GM19025 (cell line): ENCODE measurements at regions not wholly inside any gene's neighbourhood (a gene's known extent, or its start where the extent isn't known, plus 50 kb on each side); places are given as distances from the start of the nearest gene placed in this dataset.
A peak's percentile ranks its signal among the peaks of the same experiment; 100 is the strongest.
"Not testable (repeated sequence)": the region's sequence is repeated elsewhere in the genome, so short reads cannot be mapped to it uniquely, and the experiment has no call there.

Experiments
- ATAC-seq: cut with Tn5 transposase; IDR thresholded peaks from one replicate; pipeline ENCODE4 v1.9.1; 2021; ENCODE audit warnings: mild to moderate bottlenecking, low read depth, moderate library complexity; ENCODE audit not compliant: unreplicated experiment

DNA sequence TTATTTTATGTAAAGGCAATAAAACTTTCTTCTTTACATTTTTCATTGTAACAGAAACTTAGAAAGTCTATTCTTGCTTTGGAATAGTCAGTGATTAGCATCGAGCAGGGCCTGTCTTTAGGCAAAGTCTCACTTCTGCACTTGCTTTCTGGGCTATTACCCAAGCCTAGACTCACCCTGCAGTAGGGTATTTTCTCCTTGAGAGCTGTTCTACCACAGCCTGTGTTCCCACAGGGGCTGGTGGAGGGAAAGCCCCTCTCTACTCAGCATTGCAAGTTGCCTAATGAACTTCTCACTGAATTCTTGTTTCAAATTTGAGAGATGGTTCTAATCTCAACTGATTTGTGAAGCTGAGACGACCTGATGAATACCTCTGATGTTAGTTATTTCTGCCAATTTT lies 111.7 kb upstream of the KLHL14 start:
- ATAC-seq, result peak; percentile 88

DNA sequence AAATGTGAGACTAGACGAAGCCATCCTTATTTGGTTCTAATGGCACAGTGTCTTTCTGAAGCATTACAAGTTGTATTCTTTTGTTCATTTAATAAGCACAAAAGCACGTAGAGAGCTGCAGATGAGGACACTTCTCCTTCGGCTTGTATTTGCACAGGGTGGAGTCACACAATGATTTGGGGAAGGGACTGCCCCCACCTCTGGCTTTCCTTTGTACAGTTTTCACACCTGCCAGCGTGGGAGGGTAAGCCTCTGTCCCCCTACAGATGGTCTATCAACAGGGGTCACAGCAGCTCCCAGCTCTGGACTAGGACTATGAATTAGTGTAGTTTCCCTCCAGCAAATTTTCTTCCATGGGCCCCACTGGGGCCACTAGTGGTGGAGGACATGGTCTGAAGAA lies 108.2 kb upstream of the KLHL14 start:
- no peak for ATAC-seq

DNA sequence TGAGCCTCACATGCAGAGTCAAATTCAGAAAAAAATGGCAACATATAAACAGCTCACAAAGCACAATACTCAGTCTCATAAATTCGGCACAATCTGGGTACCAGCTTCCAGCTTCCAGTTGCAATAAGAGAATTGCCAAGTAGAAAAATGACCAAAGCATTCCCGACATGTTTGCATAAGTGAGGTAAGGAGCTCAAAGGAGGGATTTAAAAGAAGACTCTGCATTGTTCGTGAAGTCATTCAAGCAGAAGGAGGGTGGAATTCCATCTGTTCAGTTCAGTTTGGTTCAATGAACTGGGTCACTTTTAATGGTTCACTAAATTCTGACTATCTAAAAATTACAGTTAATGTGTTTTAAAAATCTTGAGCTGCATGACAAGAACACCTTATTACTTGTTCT lies 106.7 kb upstream of the KLHL14 start:
- no peak for ATAC-seq

DNA sequence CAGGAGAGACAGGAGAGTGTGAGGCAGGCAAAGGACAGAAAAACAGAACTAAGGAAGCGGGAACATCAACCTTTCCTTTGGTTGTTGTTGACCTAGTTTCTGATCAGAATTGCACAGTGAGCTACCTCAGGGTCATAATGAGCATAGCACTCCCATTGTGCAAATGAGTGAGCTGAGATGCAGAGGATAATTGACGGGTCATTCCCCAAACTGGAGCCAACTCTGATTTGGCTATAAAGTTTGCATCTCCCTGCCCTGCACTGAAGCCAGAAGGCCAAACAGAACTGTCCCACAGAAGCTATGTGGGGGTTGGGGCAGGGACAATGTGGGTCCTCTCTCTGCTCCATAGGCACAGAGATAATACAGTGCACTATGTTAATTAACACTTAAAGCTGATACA lies 105.6 kb upstream of the KLHL14 start:
- no peak for ATAC-seq

DNA sequence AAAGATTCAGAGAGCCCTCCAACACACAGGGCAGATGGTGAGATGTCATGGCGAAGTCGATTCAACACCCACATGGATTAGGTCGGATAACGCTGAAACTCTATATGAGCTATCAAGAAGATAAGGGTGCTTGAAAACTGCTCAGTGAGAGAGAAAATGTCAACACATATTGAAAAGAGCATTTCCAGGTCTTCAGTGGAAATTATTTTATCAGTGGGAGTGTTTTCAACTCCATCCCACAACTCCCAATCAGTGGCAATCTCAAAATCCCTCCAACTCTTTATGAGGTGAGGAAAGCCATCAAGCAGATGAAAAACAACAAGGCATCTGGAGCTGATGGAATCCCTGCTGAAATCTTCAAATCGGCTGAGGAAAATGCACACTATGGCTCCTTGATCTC lies 104.5 kb upstream of the KLHL14 start:
- ATAC-seq, result no peak

DNA sequence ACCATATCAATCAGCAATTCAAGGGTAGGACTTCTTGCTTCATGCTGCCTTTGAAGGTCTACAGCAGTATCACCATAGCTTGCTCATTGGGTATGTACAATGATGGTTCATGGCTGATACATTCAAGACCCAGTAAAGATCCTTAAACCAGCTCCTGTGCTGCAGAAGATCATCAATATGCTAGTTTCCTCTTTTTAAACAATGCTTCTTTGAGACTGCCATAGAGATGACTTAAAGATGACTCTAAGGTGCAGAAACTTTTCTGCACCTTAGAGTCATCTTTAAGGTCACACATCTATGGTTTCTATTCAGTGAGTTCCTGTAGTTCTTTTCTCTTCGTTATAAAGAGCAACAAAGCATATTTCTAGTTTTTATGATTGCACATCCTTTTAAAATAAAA lies 102.8 kb upstream of the KLHL14 start:
- no peak for ATAC-seq

DNA sequence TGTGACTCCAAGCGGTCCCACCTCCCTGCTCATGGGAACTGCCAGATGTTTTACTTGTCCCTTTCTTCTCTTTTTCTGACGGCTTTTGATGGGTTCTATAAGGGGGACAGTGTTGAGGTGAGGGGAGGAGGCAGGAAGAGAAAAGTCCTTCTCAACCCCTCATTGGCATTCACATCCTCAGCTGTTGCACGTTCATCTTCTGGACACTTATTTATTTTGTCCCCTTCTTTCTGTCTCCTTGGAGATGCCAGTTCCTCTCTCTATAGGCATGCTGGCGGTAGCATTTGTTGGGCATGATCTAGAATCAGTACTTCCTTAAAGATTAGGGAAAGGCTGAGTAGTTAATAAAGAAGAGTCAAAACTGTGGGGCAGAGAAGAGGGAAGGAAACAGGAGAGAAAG lies 99.0 kb upstream of the KLHL14 start:
- ATAC-seq, result no peak

DNA sequence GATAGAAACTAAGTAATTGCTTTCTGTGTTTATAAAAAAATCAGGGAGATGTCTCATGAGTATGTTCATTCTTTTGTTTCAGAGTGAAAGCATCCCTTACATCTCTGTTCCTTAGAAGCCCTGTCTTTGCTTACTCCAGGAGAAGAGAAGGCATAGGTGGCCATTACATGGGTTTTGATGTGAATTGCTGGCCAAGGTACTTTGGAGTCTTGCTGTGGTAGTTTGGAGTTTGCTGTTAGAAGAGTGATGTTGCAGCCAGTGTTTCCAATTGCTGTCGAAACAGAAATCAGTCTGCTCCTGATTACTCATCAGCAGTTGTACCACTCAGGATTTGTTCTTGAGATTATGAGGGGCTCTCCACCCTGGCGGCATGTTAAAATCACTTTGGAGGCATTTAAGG lies 97.8 kb upstream of the KLHL14 start:
- no peak for ATAC-seq

DNA sequence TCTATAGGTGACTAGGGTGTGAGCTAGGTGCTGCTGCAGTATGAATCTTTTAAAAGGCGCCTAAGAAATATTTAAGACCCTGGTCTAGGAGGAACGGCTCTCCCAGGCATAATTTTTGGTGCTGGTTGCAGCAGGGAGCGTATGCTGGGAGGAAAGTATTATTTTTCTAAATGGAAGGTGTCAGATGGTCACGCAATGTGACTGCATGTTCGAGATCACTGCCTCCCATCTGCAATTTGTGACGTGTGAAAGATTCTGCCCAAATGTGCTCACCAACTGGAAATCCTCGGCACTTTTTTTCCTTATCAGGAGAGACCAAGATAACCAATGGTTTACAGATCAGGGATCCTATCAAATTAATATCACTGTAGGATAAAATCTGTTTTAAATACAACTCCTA lies 95.6 kb upstream of the KLHL14 start:
- ATAC-seq, result no peak

DNA sequence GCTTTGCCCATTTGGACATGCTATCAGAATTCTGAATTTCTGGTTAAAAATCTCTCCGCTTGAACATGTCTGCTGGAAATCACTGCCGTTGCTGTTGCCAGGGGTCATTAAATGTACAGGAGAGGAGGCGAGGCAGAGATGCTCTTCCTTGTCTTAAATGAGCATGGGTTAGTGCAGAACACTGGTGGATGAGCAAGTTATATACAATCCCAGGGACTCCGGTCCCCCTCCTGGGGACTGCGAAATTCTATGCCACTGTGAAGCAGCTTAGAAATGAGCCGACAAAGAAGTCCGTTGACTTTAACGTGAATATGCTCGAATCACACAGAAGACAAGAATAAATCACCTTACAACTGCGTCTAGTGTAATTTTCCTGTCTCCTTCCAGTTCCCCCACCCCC lies 95.1 kb upstream of the KLHL14 start:
- ATAC-seq, result no peak

DNA sequence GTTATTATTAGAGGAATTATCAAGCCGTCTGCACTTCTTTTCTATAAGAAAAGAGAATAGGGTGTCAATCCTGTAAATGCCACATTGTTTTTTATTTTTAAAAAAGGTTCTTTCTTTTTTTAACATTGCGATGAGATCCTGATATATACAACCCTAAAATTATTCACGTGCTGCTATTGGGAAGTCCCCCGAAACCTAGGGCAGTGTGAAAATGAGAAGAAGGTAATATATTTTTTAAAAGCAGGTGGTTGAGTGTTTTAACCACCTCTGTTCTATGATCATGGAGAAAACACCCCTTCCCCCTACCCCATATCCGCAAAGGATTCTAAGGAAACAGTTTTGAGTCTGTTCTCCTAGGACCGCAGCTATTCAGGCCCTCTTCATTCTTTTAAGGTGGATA lies 94.5 kb upstream of the KLHL14 start:
- no peak for ATAC-seq

DNA sequence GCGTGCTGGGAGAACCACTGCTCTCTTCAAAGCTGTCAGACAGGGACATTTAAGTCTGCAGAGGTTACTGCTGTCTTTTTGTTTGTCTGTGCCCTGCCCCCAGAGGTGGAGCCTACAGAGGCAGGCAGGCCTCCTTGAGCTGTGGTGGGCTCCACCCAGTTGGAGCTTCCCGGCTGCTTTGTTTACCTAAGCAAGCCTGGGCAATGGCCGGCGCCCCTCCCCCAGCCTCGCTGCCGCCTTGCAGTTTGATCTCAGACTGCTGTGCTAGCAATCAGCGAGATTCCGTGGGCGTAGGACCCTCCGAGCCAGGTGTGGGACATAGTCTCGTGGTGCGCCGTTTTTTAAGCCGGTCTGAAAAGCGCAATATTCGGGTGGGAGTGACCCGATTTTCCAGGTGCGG lies 89.2 kb upstream of the KLHL14 start:
- ATAC-seq, result not testable (repeated sequence)

DNA sequence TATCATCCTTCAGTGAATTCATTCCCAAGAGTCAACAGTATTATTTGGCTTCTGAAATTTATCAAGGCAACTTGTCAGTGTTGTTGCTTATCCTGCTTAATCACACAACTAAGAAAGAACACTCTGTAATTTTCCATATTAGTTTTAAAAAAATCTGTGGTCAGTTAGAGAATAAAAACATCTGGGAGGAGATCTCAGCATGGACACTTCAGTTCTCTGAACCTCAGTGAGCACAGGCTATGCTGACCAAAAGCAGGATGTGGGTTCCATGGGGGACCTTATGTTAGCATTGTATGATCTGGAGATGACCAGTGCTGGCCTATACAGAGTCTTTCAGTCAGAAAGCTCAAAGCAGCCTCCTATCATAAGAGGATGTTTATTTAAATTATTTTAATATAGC lies 79.1 kb upstream of the KLHL14 start:
- ATAC-seq, result no peak

DNA sequence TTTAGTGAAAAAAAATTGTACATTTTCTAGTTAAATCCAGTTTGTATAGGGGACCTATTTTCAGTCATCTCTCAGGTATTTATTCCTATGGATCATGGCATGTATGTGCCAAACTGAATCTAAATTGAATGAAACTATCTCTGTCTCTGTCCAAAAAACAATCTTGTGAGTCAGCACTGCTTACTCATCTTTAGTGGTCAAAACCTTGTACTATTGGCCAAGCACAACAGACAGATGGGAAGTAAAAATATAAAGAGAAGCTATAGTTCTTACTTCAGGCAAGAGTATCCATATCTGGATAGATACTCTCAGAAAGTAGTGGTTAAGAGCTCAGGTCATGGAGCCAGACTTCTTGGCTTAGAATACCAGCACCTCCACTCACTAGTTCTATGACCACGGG lies 76.0 kb upstream of the KLHL14 start:
- no peak for ATAC-seq

DNA sequence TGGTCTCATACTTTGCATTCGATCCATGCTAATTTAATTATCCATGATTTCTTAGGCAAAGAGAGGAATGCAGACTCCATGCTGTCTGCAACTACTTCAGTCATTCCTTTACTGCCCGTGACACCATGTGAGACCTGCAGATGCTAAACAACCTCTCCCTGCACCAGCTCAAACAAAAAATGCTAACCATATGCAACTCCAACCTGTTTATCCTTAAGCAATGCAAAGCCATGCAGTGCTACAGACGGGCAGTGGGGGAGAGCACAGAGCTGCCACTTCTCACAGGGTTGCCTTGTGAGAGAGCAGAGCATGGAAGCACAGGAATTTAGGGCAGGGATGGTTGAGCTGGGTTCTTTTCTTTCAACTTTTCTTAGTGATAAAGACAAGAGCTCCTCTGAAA lies 74.9 kb upstream of the KLHL14 start:
- ATAC-seq, result no peak

DNA sequence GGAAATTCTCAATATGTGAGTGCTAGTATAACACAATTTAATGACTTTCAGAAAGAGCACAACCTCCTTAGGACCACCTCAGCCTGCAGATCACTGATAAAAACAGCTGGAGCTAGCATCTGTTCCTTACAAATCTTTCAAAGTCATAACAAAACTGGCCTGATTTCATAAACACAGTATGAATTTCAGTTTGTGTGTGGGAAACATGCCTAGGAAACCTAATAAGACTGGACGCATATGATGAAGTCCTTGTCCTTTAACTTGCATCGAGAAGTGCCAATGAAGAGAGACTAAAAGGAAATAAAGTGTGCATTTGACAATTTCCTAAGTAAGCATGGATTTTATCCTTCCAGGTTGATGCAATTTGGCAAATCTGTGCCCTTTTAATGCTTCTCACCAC lies 74.1 kb upstream of the KLHL14 start:
- no peak for ATAC-seq

DNA sequence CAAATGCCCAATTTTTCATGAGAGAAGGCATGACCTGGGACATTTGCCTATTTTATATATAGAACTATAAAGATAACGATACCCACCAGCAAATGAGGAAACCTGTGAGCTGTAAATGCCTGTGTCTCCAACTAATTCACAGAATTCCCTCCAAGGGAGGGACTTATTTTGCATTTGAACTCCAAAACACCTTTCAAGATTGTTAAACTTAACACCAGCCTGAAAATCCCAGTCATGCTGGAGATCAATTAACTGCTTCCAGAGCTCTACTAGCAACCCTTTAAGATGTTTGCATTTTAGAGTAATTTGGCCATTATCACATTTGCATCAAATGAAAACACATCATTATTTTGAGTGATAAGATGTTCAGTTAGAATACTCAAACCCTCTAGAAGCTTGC lies 68.1 kb upstream of the KLHL14 start:
- no peak for ATAC-seq

DNA sequence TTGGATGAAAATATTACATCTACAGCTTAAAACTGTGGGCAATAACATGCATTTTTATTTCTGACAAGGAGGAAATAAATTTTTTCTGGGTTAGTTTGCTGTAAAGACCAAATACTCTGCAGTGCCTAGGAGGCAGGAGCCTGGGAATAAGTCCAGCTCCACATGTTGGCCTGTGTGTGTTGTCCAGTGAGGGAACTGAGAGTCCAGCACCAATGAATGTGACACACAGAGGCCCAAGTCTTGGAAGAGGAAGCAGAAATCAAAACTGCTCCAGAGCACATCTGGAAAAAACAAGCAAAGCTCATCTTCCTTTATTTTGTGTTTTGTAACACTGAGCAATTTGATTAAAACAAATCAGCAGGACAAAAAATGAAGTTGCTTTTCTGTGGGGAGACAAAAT lies 63.1 kb upstream of the KLHL14 start:
- no peak for ATAC-seq

DNA sequence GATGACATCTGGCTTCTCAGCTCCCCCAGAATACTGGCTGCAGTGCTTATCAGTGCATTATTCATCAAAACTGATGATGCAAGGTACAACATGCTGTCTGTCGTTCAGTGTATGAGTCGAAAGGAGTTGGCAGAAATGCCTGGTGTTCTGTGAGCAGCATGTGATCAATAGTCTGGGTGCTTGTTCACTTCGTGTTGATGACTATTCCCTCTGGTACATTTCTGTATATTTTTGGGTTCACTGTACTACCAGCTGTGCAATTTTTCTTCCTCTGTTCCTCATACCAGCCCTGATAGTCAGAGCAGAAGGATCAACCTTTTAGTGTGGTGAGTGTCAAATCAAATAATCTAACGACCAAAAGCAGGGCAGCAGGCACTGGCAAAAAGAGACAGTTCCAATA lies 59.0 kb upstream of the KLHL14 start:
- ATAC-seq, result no peak

DNA sequence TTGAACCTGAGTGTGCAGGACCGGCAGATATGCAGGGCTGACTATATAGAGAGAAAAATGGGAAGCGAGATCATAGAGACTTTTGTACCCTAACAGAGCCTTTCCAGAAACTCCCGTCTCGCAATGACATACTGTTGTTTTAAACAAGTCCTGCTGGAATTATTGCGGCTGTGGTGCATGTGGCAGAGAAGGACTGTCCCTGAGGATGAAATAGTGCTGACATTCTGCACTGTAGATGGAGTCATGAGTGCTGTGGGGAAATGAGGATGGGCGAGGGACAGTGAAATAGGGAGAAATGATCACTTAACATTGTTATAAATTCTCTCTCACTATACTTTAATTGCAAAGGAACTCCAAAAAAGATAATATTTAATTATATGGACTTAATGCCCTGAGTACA lies 50.4 kb upstream of the KLHL14 start:
- ATAC-seq, result no peak
